WTC11 (cell line): ENCODE measurements at regions not wholly inside any gene's neighbourhood (a gene's known extent, or its start where the extent isn't known, plus 50 kb on each side); places are given as distances from the start of the nearest gene placed in this dataset.

Experiments used
- ATAC-seq: fragments of 200-7000 bp; cut with Tn5 transposase; 2 replicates; pipeline ENCODE4 v1.10.0; 2021; ENCODE audit warnings: mild to moderate bottlenecking, moderate library complexity
- CTCF ChIA-PET: fragments of 300-600 bp; sonication (Branson Sonifier 250); formaldehyde crosslinking; loops from one replicate; lab custom pipeline; 2021; ENCODE audit warnings: antibody characterized with exemption; lab: Charles Lee
- POLR2A ChIA-PET: fragments of 350-600 bp; sonication (Branson Sonifier 250); formaldehyde crosslinking; loops from one replicate; lab custom pipeline; 2021; ENCODE audit warnings: antibody characterized with exemption; lab: Charles Lee
- DNase-seq: peaks from one replicate; pipeline ENCODE4 v3.0.0; 2021; ENCODE audit warnings: low spot score
- H3K27ac Mint-ChIP-seq: 2 replicates; pipeline ENCODE4 v1.8.0; 2021; ENCODE audit warnings: mixed read lengths
- H3K27me3 Mint-ChIP-seq: 2 replicates; pipeline ENCODE4 v1.8.0; 2021; ENCODE audit warnings: low read depth, mild to moderate bottlenecking, moderate library complexity, mixed read lengths
- H3K36me3 Mint-ChIP-seq: 2 replicates; pipeline ENCODE4 v1.8.0; 2021; ENCODE audit warnings: mixed read lengths
- H3K4me1 Mint-ChIP-seq: 2 replicates; pipeline ENCODE4 v1.8.0; 2022; ENCODE audit warnings: mixed read lengths
- H3K4me3 Mint-ChIP-seq: 2 replicates; pipeline ENCODE4 v1.8.0; 2021; ENCODE audit warnings: mild to moderate bottlenecking, moderate library complexity, mixed read lengths
- H3K9me3 Mint-ChIP-seq: 2 replicates; pipeline ENCODE4 v1.8.0; 2021; ENCODE audit warnings: mixed read lengths
- AR ChIP-seq: fragments of 250-450 bp; sonication (Bioruptor Pico); IDR thresholded peaks from 2 replicates; pipeline ENCODE4 v1.9.0; 2021; ENCODE audit warnings: mild to moderate bottlenecking
- ATF2 ChIP-seq: sonication (generic); formaldehyde crosslinking; IDR thresholded peaks from 2 replicates; pipeline ENCODE4 v1.8.1; 2022; ENCODE audit warnings: low read depth, missing genetic modification reagents, borderline replicate concordance
- CTCF ChIP-seq: fragments of 200-600 bp; IDR thresholded peaks from 2 replicates; pipeline ENCODE4 v1.8.0; 2022; ENCODE audit warnings: antibody characterized with exemption
- E2F1 ChIP-seq: sonication (generic); formaldehyde crosslinking; IDR thresholded peaks from 2 replicates; pipeline ENCODE4 v1.8.0; 2022; ENCODE audit warnings: mild to moderate bottlenecking, missing genetic modification reagents
- ERG ChIP-seq: fragments of 250-450 bp; sonication (Bioruptor Pico); IDR thresholded peaks from 2 replicates; pipeline ENCODE4 v1.8.0; 2021; ENCODE audit warnings: mild to moderate bottlenecking
- ETV6 ChIP-seq: sonication (generic); formaldehyde crosslinking; IDR thresholded peaks from 2 replicates; pipeline ENCODE4 v1.8.1; 2022; ENCODE audit warnings: mild to moderate bottlenecking, missing genetic modification reagents
- HMGA2 ChIP-seq: fragments of 250-450 bp; sonication (Bioruptor Pico); IDR thresholded peaks from 2 replicates; pipeline ENCODE4 v1.4.0; 2021; ENCODE audit warnings: mild to moderate bottlenecking, moderate library complexity
- MYBL2 ChIP-seq: sonication (generic); formaldehyde crosslinking; IDR thresholded peaks from 2 replicates; pipeline ENCODE4 v1.8.1; 2023; ENCODE audit warnings: mild to moderate bottlenecking, moderate library complexity, missing genetic modification reagents
- NR1H2 ChIP-seq: sonication (generic); formaldehyde crosslinking; IDR thresholded peaks from 2 replicates; pipeline ENCODE4 v1.9.0; 2021; ENCODE audit warnings: mild to moderate bottlenecking, moderate library complexity, missing genetic modification reagents
- PRRX2 ChIP-seq: fragments of 250-450 bp; sonication (Bioruptor Pico); IDR thresholded peaks from 2 replicates; pipeline ENCODE4 v1.8.0; 2021; ENCODE audit warnings: mild to moderate bottlenecking
- SMAD3 ChIP-seq: sonication (generic); formaldehyde crosslinking; IDR thresholded peaks from 2 replicates; pipeline ENCODE4 v1.8.0; 2022; ENCODE audit warnings: missing genetic modification reagents, mild to moderate bottlenecking, borderline replicate concordance
- SP1 ChIP-seq: sonication (generic); formaldehyde crosslinking; conservative IDR thresholded peaks from 2 replicates; pipeline ENCODE4 v1.8.1; 2022; ENCODE audit warnings: missing genetic modification reagents
- ZNF219 ChIP-seq: sonication (generic); formaldehyde crosslinking; IDR thresholded peaks from 2 replicates; pipeline ENCODE4 v1.8.0; 2023; ENCODE audit warnings: missing genetic modification reagents, mild to moderate bottlenecking, borderline replicate concordance
- ZNF263 ChIP-seq: sonication (generic); formaldehyde crosslinking; IDR thresholded peaks from 2 replicates; pipeline ENCODE4 v1.8.1; 2022; ENCODE audit warnings: low read depth, mild to moderate bottlenecking, moderate library complexity, missing genetic modification reagents
- ZNF281 ChIP-seq: sonication (generic); formaldehyde crosslinking; IDR thresholded peaks from 2 replicates; pipeline ENCODE4 v1.8.0; 2023; ENCODE audit warnings: mild to moderate bottlenecking, missing genetic modification reagents
- ZNF425 ChIP-seq: fragments of 250-450 bp; sonication (Bioruptor Pico); conservative IDR thresholded peaks from 2 replicates; pipeline ENCODE4 v1.9.0; 2021; ENCODE audit warnings: mild to moderate bottlenecking

- TF ChIP-seq ZNF281 (CRISPR knock-in tag), result no peak
- TF ChIP-seq, all 79 proteins: peak for 0
Measured at GRCh38 chr11:23496340-23496739, 636.1 kb upstream of the CCDC179 start (continued).

GRCh38 chr11:23497040-23497439, 636.8 kb upstream of the CCDC179 start:
- DNase-seq, result no peak
- no peak for TF ChIP-seq PRRX2
- no peak for TF ChIP-seq AR
- TF ChIP-seq ZNF425 (CRISPR knock-in tag), result no peak
- TF ChIP-seq SP1, result no peak
- no peak for TF ChIP-seq MYBL2 (CRISPR knock-in tag)
- no peak for TF ChIP-seq CTCF
- no peak for TF ChIP-seq ETV6 (CRISPR knock-in tag)
- no peak for TF ChIP-seq NR1H2 (CRISPR knock-in tag)
- TF ChIP-seq ATF2 (CRISPR knock-in tag), result no peak
- no peak for TF ChIP-seq ZNF263 (CRISPR knock-in tag)
- TF ChIP-seq ERG (CRISPR knock-in tag), result no peak
- no peak for TF ChIP-seq HMGA2 (CRISPR knock-in tag)
- no peak for TF ChIP-seq ZNF219 (CRISPR knock-in tag)
- no peak for TF ChIP-seq SMAD3
- no peak for TF ChIP-seq E2F1 (CRISPR knock-in tag)
- CTCF ChIA-PET, result no interaction called here
- Mint-ChIP-seq H3K36me3 (peaks cover 7% of the 10 kb centered on the region; the same call in 1 of the 2 replicates), H3K27ac (no peak overlapping the region), H3K9me3 (peaks cover 16% of the 10 kb centered on the region), H3K4me1 (peaks cover 28% of the 10 kb centered on the region), H3K4me3 (no peak overlapping the region), H3K27me3 (no peaks in the 10 kb centered on the region)
- ATAC-seq, result no peak
- POLR2A ChIA-PET, result no interaction called here
